ENCODE measurements at regions not wholly inside any gene's neighbourhood (a gene's known extent, or its start where the extent isn't known, plus 50 kb on each side); places are given as distances from the start of the nearest gene placed in this dataset.

DNA sequence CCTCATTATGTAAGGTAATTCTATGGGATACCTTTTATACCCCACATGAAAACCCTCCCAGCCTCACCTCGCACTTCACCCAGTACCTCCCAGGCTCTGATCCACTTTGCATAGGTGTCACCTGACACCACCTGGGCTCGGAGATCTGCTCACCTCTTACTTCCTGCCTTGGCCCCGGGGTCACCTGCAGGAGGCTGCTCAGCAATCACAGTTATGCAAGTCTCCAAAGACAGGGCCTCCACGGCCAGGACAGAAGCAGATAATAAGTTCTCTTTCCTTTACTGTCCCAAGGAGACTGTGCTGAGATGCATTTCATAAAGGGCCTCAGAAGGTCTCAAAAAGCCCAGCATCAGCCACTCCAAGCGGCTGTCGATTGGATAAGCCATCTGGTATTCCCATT, 112.4 kb upstream of the PPP2R2D start:
- TF ChIP-seq, protein P1, sequence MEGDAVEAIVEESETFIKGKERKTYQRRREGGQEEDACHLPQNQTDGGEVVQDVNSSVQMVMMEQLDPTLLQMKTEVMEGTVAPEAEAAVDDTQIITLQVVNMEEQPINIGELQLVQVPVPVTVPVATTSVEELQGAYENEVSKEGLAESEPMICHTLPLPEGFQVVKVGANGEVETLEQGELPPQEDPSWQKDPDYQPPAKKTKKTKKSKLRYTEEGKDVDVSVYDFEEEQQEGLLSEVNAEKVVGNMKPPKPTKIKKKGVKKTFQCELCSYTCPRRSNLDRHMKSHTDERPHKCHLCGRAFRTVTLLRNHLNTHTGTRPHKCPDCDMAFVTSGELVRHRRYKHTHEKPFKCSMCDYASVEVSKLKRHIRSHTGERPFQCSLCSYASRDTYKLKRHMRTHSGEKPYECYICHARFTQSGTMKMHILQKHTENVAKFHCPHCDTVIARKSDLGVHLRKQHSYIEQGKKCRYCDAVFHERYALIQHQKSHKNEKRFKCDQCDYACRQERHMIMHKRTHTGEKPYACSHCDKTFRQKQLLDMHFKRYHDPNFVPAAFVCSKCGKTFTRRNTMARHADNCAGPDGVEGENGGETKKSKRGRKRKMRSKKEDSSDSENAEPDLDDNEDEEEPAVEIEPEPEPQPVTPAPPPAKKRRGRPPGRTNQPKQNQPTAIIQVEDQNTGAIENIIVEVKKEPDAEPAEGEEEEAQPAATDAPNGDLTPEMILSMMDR (IDR thresholded peaks at IDR 0.05; ENCODE audit: poor library complexity) = no peak
- TF ChIP-seq EZH2 (IDR thresholded peaks at IDR 0.05; ENCODE audit: borderline replicate concordance) = no peak
- no peak for TF ChIP-seq EZH2phosphoT487 (IDR thresholded peaks at IDR 0.05; ENCODE audit: low read depth, severe bottlenecking, unreplicated experiment)
